Subcutaneous abdominal adipose tissue (tissue), 5 donors: ENCODE measurements at regions not wholly inside any gene's neighbourhood (a gene's known extent, or its start where the extent isn't known, plus 50 kb on each side); places are given as distances from the start of the nearest gene placed in this dataset.

Source experiments
- H3K27ac ChIP-seq: one replicate; pipeline ENCODE4 v1.7.0; 2013; ENCODE audit warnings: low read depth, mild to moderate bottlenecking, inconsistent platforms, low read length, moderate library complexity
- H3K27me3 ChIP-seq, 5 donors: one replicate each; pipeline ENCODE4 v1.7.0; 2013; ENCODE audit warnings: low read length in 5 of 5, inconsistent platforms in 1 of 5; ENCODE audit not compliant: control insufficient read depth in 5 of 5, insufficient read depth in 4 of 5
- H3K36me3 ChIP-seq, 5 donors: one replicate each; pipeline ENCODE4 v1.7.0; 2013; ENCODE audit warnings: low read length in 5 of 5; ENCODE audit not compliant: control insufficient read depth in 5 of 5, insufficient read depth in 5 of 5
- H3K4me1 ChIP-seq, 5 donors: one replicate each; pipeline ENCODE4 v1.7.0; 2013; ENCODE audit warnings: low read length in 5 of 5, mild to moderate bottlenecking in 3 of 5, moderate library complexity in 1 of 5; ENCODE audit not compliant: control insufficient read depth in 5 of 5, insufficient read depth in 5 of 5
- H3K4me3 ChIP-seq, 5 donors: one replicate each; pipeline ENCODE4 v1.7.0; 2013; ENCODE audit warnings: low read length in 5 of 5, low read depth in 1 of 5
- H3K9ac ChIP-seq, 5 donors: one replicate each; pipeline ENCODE4 v1.7.0; 2013; ENCODE audit warnings: low read length in 5 of 5, mild to moderate bottlenecking in 4 of 5, moderate library complexity in 3 of 5
- H3K9me3 ChIP-seq, 5 donors: one replicate each; pipeline ENCODE4 v1.7.0; 2013; ENCODE audit warnings: low read length in 5 of 5; ENCODE audit not compliant: control insufficient read depth in 5 of 5
- donor health status: healthy.
- donor health status: healthy.
- donor health status: healthy.
- donor health status: healthy.
- donor health status: healthy.

DNA sequence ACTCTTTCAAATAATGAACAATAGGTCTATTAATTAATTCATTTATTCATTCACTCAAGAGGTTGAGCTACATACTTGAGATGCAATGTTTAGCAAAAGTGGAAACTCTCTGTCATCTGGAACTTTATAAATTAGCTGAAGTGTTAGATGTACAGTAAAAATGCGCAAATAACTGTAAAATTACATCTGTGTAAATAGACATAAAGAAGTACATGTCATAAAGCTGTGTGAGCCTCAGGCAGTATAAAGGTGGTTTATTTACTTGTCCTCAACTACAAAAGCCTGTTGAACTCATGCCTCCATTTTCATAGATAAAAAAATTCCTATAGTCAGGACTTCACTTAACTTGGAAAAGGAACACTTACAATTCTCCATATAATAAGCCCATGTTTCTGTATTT, 343.1 kb downstream of the CDH11 start:
- Histone ChIP-seq H3K9ac (no peak overlapping the region), H3K9me3 (peaks cover 0 to 6% (median 0%) of the 10 kb centered on the region in 5 donors), H3K4me1 (no peaks in the 10 kb centered on the region), H3K36me3 (no peaks in the 10 kb centered on the region), H3K4me3 (no peak overlapping the region), H3K27ac (no peak overlapping the region), H3K27me3 (no peaks in the 10 kb centered on the region)

- no peak overlapping the region for H3K9ac ChIP-seq
- peaks cover 0 to 6% (median 0%) of the 10 kb centered on the region in 5 donors for H3K9me3 ChIP-seq
- no peak overlapping the region for H3K4me3 ChIP-seq
- peaks cover 0 to 8% (median 0%) of the 10 kb centered on the region in 5 donors for H3K4me1 ChIP-seq
- no peaks in the 10 kb centered on the region for H3K27me3 ChIP-seq
- no peak overlapping the region for H3K27ac ChIP-seq
- H3K36me3 ChIP-seq = no peaks in the 10 kb centered on the region
These were observed 348.2 kb downstream of the CDH11 start for GRCh38 chr16:64773638-64774037.

DNA sequence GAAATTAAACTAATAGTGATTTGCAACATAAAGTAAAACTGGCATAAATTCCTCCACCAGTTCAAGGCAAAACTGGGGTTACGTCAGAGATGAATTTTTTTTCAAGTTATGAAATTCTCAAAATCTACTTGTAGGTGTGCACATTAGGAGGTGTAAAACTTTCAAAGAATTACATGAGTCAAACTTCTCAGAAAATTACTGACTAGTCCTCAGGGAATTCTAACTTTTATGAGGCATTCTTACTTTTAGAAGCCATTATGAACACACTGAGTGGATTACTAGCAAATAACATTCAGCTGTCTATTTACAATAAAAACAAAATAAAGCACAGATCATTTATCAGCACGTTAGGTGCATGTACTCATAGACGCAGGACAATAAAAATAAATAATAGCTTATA, 348.7 kb downstream of the CDH11 start:
- no peak overlapping the region for H3K9ac ChIP-seq
- H3K9me3 ChIP-seq = peaks cover 0 to 6% (median 0%) of the 10 kb centered on the region in 5 donors
- no peaks in the 10 kb centered on the region for H3K36me3 ChIP-seq
- H3K27me3 ChIP-seq = no peaks in the 10 kb centered on the region
- H3K27ac ChIP-seq = no peak overlapping the region
- H3K4me1 ChIP-seq = peaks cover 0 to 8% (median 0%) of the 10 kb centered on the region in 5 donors
- no peak overlapping the region for H3K4me3 ChIP-seq

GRCh38 chr16:64771273-64771672, 350.6 kb downstream of the CDH11 start:
- Histone ChIP-seq H3K36me3 (no peaks in the 10 kb centered on the region), H3K4me1 (peaks cover 0 to 8% (median 0%) of the 10 kb centered on the region in 5 donors), H3K4me3 (no peak overlapping the region), H3K9me3 (no peaks in the 10 kb centered on the region), H3K27me3 (no peaks in the 10 kb centered on the region), H3K27ac (no peak overlapping the region), H3K9ac (no peak overlapping the region)

GRCh38 chr16:64762211-64762610, 359.7 kb downstream of the CDH11 start:
- no peaks in the 10 kb centered on the region for H3K9me3 ChIP-seq
- no peak overlapping the region for H3K27ac ChIP-seq
- no peaks in the 10 kb centered on the region for H3K4me1 ChIP-seq
- H3K4me3 ChIP-seq = no peak overlapping the region
- H3K9ac ChIP-seq = no peak overlapping the region
- no peaks in the 10 kb centered on the region for H3K27me3 ChIP-seq
- no peaks in the 10 kb centered on the region for H3K36me3 ChIP-seq

DNA sequence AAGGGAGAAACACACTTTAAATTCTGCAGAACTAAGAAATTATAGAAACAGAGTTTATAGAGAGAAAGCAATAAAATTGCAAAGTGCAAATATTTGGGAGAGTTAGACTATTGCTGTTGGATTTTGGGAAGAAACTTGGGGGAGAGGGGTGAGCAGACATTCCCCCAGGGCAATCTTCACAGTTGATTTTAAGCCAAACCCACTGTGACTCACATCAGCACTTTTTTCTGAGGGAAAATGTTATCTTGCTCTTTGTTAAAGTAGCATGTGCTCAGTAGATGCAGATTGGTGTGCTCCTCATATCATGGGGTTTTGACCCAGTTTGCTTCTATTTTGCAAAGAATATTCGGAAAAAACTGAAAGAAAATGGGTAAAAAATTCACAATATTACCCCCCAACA, 367.6 kb downstream of the CDH11 start:
- Histone ChIP-seq H3K27me3 (no peaks in the 10 kb centered on the region), H3K4me1 (no peaks in the 10 kb centered on the region), H3K9ac (no peak overlapping the region), H3K27ac (no peak overlapping the region), H3K4me3 (no peak overlapping the region), H3K9me3 (no peaks in the 10 kb centered on the region), H3K36me3 (no peaks in the 10 kb centered on the region)

GRCh38 chr16:64751906-64752305, 370.0 kb downstream of the CDH11 start:
- H3K4me1 ChIP-seq = no peaks in the 10 kb centered on the region
- no peaks in the 10 kb centered on the region for H3K9me3 ChIP-seq
- H3K36me3 ChIP-seq = no peaks in the 10 kb centered on the region
- H3K27me3 ChIP-seq = no peaks in the 10 kb centered on the region
- no peak overlapping the region for H3K9ac ChIP-seq
- no peak overlapping the region for H3K27ac ChIP-seq
- H3K4me3 ChIP-seq = no peak overlapping the region

- Histone ChIP-seq H3K4me1 (no peaks in the 10 kb centered on the region), H3K27ac (no peak overlapping the region), H3K9ac (no peak overlapping the region), H3K9me3 (no peaks in the 10 kb centered on the region), H3K4me3 (no peak overlapping the region), H3K27me3 (no peaks in the 10 kb centered on the region), H3K36me3 (no peaks in the 10 kb centered on the region)
These were observed 372.5 kb downstream of the CDH11 start for GRCh38 chr16:64749346-64749745.

GRCh38 chr16:64745258-64745930, 376.5 kb downstream of the CDH11 start:
- Histone ChIP-seq H3K27me3 (no peaks in the 10 kb centered on the region), H3K9me3 (no peaks in the 10 kb centered on the region), H3K4me3 (no peak overlapping the region), H3K36me3 (no peaks in the 10 kb centered on the region), H3K4me1 (no peaks in the 10 kb centered on the region), H3K27ac (no peak overlapping the region), H3K9ac (no peak overlapping the region)

DNA sequence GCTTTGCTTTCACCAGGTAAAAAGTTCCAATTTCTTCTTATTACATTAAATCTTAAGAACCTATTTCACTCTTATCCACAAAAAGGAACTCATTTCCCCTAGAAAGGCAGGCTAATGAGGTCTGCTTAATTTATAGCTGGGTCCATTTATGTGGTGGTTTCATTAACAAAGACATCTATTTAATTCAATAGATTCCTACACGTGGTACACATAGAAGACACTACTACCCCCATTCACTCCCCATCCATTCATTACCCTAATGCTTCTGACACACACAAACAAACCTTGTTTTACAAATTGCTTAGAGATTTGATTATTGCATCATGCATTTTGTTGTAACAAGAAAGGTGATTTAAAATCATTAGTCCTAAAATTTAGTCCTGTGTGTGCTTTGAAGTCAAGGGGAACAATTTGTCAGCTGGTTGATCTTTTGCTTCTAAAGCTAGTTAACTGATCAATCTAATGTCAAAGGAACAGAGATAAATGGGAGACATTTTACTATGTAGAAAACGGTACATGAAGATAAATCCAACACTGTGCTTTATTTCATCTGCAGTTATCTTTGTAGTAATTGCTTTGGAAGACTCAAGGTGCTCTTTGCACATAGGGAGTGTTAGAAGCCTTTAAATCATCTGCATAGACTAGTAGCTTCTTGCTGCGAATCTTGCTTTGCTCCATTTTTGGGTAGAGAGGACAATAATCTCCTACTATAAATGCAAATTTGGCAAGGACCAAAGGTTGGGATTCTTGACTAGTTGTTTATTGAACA, 379.2 kb downstream of the CDH11 start:
- no peak overlapping the region for H3K9ac ChIP-seq
- H3K36me3 ChIP-seq = no peaks in the 10 kb centered on the region
- no peaks in the 10 kb centered on the region for H3K4me1 ChIP-seq
- no peaks in the 10 kb centered on the region for H3K27me3 ChIP-seq
- H3K9me3 ChIP-seq = peaks cover 0 to 6% (median 1%) of the 10 kb centered on the region in 5 donors
- no peak overlapping the region for H3K4me3 ChIP-seq
- H3K27ac ChIP-seq = no peak overlapping the region
